ENCODE measurements at regions not wholly inside any gene's neighbourhood (a gene's known extent, or its start where the extent isn't known, plus 50 kb on each side); places are given as distances from the start of the nearest gene placed in this dataset.
"Not testable (repeated sequence)": the region's sequence is repeated elsewhere in the genome, so short reads cannot be mapped to it uniquely, and the experiment has no call there.

DNA sequence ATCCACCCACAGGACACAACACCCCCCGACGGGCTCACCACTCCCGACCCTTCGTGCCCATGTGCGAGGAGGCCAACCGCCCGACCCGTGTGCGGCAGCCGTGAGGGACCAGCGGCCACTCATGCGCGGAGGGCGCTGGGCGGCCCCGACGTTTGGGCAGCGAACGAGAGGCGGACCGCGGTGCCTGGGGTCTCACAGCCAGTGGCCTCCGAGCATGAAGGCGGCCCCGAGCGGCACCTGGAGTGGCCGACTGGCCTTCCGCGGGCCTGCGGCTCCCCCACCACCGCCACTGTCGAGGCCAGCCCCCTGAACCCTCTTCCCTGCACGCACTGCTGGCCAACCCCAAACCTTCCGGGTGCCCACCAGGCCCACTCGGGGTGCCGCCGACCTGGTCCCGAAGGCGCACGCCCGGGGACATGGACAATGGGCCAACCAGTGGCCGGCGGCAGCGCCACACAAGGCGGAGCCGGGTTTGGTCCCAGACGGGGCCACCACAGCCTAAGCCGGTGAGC, 4274.9 kb upstream of the OR11H1 start:
- no peaks in the 10 kb centered on the region for H3K4me1 Mint-ChIP-seq (ENCODE audit: low read depth)
- no peak overlapping the region for H3K27ac Mint-ChIP-seq
- no peak overlapping the region for H3K4me3 Mint-ChIP-seq
- no peaks in the 10 kb centered on the region for H3K36me3 Mint-ChIP-seq (ENCODE audit: low read depth)
- H3K27me3 Mint-ChIP-seq, result no peaks in the 10 kb centered on the region
- no peaks in the 10 kb centered on the region for H3K9me3 Mint-ChIP-seq

DNA sequence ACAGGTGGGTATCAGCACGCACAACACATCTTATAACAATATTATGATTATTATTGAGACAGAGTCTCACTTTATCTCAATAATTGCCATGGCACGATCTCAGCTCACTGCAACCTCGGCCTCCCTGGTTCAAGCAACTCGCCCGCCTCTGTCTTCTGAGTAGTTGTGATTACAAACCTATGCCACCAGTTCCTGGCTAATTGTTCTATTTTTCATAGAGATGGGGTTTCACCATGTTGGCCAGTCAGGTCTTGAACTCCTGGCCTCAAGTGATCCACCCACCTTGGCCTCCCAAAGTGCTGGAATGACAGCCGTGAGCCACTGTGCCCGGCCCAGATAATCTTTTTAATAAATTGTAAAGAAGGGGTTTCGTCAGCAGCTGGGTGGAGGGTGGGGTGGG, 4257.0 kb upstream of the OR11H1 start:
- H3K4me3 Mint-ChIP-seq; H3K4me1 Mint-ChIP-seq (ENCODE audit: low read depth); H3K27me3 Mint-ChIP-seq; H3K36me3 Mint-ChIP-seq (ENCODE audit: low read depth); H3K27ac Mint-ChIP-seq; H3K9me3 Mint-ChIP-seq: not testable (repeated sequence)

DNA sequence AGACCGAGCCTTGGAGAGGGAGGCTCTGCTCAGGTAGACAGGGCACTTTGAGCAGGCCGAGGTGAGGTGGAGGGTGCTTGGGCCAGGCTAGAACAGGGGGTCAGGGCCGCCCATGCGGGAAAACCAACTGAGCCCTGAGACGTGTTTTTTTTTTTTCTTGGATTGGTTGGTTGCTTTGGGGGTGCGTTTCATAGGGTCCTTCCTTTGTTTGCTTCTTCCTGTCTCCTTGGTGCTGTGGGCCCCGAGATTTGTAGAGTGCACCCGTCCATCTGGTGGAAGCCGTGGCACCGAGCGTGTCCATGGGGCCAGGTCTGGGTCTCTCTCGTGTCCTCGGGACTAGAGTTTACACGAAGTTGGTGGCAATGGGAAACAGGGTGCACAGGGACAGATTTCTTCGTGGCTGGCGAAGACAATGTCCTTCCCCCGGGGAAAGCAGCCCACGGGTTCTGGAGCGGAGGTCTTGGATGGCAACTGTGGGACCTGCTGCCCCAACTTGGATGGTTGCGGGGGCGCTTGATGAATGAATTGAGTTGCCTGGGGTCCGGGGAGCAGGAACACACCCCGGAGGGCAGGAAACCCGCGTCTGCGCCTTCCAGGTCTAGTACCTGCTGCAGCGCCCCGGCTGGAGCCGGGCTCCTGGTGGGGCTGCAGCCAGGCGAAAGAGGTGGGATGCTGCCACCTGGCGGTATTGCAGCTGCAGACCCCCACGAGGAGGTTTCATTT, 4242.7 kb upstream of the OR11H1 start:
- not testable (repeated sequence) for H3K4me3 Mint-ChIP-seq; H3K4me1 Mint-ChIP-seq (ENCODE audit: low read depth); H3K36me3 Mint-ChIP-seq (ENCODE audit: low read depth); H3K27ac Mint-ChIP-seq; H3K27me3 Mint-ChIP-seq
- H3K9me3 Mint-ChIP-seq, result peaks cover 17% of the 10 kb centered on the region

DNA sequence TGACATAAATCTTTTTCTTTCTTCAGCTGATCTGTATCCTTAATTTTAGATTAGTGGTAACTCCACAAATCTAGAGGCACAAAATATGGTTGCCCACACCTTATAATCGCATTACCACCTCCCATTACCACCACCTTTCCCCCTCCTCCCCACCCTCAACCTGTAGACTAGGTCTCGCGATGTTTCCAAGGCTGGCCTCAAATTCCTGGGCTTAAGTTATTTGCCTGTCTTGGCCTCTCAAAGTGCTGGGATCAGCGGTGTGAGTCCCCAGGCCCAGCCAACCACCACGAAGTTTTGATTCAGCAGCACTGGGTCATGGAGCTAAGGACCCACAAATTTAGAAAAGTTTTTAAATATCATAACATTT, 4242.2 kb upstream of the OR11H1 start:
- H3K9me3 Mint-ChIP-seq, result peaks cover 17% of the 10 kb centered on the region
- H3K27ac Mint-ChIP-seq; H3K4me1 Mint-ChIP-seq (ENCODE audit: low read depth); H3K4me3 Mint-ChIP-seq; H3K36me3 Mint-ChIP-seq (ENCODE audit: low read depth); H3K27me3 Mint-ChIP-seq: not testable (repeated sequence)

DNA sequence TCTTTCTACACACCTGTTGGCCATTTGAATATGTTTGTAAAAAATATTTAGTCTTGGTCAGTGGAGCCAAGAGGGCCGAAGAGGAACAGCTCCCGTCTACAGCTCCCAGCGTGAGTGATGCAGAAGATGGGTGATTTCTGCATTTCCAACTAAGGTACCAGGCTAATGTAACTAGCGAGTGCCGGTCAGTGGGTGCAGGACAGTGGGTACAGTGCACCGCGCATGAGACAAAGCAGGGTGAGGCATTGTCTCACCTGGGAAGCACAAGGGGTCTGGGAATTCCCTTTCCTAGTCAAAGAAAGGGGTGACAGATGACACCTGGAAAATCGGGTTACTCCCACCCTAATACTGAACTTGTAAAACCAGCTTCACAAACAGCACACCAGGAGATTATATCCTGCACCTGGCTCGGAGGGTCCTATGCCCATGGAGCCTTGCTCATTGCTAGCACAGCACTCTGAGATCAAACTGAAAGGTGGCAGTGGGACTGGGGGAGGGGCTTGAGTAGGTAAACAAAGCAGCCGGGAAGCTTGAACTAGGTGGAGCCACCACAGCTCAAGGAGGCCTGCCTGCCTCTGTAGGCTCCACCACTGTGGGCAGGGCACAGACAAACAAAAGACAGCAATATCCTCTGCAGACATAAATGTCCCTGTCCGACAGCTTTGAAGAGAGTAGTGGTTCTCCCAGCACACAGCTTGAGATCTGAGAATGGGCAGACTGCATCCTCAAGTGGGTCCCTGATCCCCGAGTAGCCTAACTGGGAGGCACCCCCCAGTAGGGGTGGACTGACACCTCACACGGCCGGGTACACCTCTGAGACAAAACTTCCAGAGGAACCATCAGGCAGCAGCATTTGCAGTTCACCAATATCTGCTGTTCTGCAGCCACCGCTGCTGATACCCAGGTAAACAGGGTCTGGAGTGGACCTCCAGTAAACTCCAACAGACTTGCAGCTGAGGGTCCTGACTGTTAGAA, 4239.5 kb upstream of the OR11H1 start:
- H3K9me3 Mint-ChIP-seq, result peaks cover 28% of the 10 kb centered on the region
- H3K27ac Mint-ChIP-seq; H3K4me3 Mint-ChIP-seq; H3K36me3 Mint-ChIP-seq (ENCODE audit: low read depth); H3K4me1 Mint-ChIP-seq (ENCODE audit: low read depth); H3K27me3 Mint-ChIP-seq: not testable (repeated sequence)

DNA sequence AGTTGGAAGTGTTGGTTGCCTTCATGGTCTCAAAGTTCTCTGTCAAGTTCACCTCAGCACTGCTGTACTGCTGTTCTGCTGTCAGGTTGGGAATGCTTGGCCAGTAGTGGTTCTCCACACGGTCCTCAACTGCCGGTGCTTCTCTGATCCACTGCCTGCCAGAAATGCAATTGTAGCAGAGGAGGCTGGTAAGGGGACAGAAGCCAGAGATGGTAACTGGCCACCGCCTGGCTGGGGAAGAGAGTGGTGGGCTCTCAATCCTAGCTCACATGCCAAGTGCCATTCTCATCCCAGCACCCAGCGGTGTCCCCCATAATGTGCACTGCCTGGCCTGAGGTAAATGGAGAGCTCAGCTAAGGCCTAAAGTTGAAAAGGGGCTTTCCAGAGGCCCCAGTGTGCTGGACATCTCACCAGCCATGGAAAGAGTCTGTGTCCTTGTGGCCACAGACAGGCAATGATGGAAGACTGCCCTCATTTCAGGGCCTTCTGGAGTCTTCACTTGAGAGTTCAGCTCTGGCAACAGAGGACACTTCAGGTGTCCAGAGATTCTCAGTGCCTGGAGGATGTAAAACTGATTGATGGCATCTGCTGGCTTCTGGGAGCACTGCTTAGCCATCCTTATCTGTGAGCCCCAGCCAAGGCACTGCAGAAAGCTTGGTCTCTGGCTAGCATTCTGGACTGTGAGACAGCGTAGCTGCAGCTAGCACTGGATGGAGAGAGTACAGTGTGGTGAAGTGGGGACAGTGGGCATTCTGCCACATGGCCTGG, 4229.7 kb upstream of the OR11H1 start:
- not testable (repeated sequence) for H3K27ac Mint-ChIP-seq, H3K27me3 Mint-ChIP-seq
- peaks cover 30% of the 10 kb centered on the region for H3K9me3 Mint-ChIP-seq

DNA sequence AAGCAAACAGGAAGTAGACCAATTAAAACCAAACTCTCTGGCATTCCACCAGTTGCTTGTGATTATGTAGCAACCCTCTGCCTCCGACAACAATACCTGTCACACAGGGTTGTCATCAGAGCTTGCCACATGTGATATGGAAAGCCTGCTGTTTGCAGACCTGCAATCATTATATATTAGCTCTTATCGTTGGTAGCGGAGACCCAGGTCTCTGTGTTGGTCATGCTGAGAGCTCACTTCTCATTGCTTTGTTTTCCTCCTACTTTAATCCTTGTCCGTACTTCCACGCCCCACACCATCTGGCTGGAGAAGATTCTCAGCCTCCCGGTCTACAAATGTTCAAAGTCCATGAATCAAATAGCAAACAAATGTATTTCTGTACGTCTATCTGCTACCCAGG, 4225.6 kb upstream of the OR11H1 start:
- H3K36me3 Mint-ChIP-seq (ENCODE audit: low read depth); H3K4me3 Mint-ChIP-seq: not testable (repeated sequence)
- peaks cover 52% of the 10 kb centered on the region for H3K9me3 Mint-ChIP-seq

More for the DNA sequence above, 4229.7 kb upstream of the OR11H1 start:
- H3K4me3 Mint-ChIP-seq; H3K4me1 Mint-ChIP-seq (ENCODE audit: low read depth); H3K36me3 Mint-ChIP-seq (ENCODE audit: low read depth): not testable (repeated sequence)

DNA sequence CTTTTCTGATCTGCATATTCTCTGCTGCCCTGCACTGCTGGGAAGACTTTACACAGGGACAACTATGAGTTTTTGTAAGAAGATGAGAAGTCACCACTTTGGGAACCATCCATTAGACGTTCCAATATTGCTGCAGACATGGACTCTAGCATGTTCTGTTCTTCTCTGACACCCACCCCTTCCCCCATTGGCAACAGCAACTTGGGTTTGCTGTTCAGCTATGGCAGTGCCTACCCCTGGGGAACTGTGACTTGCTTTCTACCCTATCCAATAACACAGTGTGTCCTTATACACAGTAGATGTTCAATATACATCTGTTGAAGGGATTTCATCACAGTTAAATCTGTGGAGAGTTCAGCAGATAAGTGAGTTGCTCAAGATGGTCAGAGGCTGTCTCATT, 4225.1 kb upstream of the OR11H1 start:
- not testable (repeated sequence) for H3K4me3 Mint-ChIP-seq; H3K27ac Mint-ChIP-seq; H3K27me3 Mint-ChIP-seq; H3K4me1 Mint-ChIP-seq (ENCODE audit: low read depth); H3K36me3 Mint-ChIP-seq (ENCODE audit: low read depth)
- peaks cover 54% of the 10 kb centered on the region for H3K9me3 Mint-ChIP-seq

More for the DNA sequence above, 4225.6 kb upstream of the OR11H1 start:
- H3K27ac Mint-ChIP-seq; H3K4me1 Mint-ChIP-seq (ENCODE audit: low read depth); H3K27me3 Mint-ChIP-seq: not testable (repeated sequence)

DNA sequence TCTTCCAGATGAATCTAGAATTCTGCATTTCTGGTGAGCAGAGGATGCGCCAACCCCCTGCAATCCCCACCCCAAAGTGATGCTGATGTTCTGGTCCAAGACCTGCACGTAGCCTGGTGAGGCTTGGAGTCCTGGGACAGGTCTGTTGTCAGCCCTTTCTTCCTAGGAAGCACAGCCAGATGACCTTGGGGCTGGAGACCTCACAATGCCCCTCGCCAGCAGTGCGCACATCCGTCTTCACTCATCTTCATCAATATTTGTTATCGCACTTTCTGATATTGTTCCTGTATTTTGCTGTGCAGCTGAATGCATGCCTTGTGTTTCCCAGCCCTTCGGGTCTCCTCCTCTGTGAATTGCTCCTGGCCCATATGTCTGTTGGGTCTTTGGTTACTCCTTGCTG, 4222.8 kb upstream of the OR11H1 start:
- not testable (repeated sequence) for H3K27me3 Mint-ChIP-seq; H3K27ac Mint-ChIP-seq; H3K36me3 Mint-ChIP-seq (ENCODE audit: low read depth); H3K4me3 Mint-ChIP-seq; H3K4me1 Mint-ChIP-seq (ENCODE audit: low read depth)
- H3K9me3 Mint-ChIP-seq, result peaks cover 46% of the 10 kb centered on the region

DNA sequence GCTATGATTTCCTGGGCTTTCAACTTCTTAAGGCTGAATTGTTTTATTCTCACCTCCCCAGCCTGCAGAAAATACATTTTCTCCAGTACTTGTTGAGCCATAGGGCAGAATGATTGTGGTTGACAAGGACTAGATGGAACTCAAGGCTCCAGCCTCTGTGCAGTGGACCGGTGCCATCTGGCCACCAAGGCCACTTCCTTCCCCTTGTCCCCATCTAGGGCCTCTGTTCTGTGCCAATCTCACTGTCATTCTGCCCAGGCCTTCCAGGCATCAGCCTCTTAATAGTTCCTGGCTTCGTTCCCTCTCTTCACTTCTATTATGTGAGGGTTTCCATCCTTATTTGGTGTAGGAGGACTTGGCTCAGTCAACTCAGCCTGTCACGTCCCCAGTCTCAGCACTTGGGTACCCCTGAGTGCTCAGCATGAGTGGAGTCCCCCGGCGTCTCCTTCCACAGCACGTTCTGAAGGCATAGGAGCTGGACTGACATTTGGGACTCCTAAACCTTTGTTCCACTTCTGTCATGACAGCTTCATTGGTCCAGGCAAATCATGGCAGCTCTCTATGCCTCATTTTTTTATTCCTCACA, 4221.0 kb upstream of the OR11H1 start:
- not testable (repeated sequence) for H3K4me3 Mint-ChIP-seq; H3K27ac Mint-ChIP-seq; H3K27me3 Mint-ChIP-seq; H3K4me1 Mint-ChIP-seq (ENCODE audit: low read depth); H3K36me3 Mint-ChIP-seq (ENCODE audit: low read depth)
- H3K9me3 Mint-ChIP-seq, result peaks cover 51% of the 10 kb centered on the region

DNA sequence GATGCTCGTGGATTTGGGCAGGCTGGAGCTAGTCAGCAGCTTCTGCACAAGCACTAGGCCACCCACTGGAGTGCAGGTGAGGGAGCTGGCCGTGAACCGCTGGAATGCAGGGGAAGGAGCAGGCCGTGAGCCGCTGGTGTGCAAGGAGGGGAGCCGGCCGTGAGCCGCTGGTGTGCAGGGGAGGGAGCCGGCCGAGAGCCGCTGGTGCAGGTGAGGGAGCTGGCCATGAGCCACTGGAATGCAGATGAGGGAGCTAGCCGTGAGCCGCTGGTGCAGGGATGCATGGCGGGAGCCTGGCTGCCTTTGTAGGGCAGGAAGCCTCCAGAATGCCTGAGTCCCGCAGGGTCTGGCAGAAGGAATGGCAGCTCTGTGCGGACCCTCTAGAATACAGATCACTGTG, 4220.0 kb upstream of the OR11H1 start:
- H3K27me3 Mint-ChIP-seq, result no peaks in the 10 kb centered on the region
- H3K4me1 Mint-ChIP-seq (ENCODE audit: low read depth), result no peaks in the 10 kb centered on the region
- H3K27ac Mint-ChIP-seq, result no peak overlapping the region
- H3K36me3 Mint-ChIP-seq (ENCODE audit: low read depth), result no peaks in the 10 kb centered on the region
- peaks cover 49% of the 10 kb centered on the region for H3K9me3 Mint-ChIP-seq
- H3K4me3 Mint-ChIP-seq, result no peak overlapping the region

DNA sequence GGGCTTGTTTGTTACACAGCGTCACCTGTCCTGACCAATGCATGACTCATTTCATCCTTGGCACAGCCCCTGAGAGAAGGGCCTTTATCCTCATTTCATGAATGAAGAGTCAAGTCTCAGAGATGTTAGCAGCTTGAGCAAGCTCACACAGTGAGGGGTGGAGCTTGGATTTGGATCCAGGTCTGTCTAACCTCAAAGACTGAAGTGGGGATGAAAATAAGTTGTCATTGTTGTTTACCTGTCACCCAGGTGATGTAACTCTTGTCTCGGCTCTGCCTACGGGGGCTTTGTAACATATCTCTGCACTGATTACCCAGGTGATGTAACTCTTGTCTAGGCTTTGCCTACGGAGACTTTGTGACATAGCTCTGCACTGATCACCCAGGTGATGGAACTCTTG, 4218.2 kb upstream of the OR11H1 start:
- not testable (repeated sequence) for H3K27me3 Mint-ChIP-seq; H3K4me1 Mint-ChIP-seq (ENCODE audit: low read depth); H3K27ac Mint-ChIP-seq

DNA sequence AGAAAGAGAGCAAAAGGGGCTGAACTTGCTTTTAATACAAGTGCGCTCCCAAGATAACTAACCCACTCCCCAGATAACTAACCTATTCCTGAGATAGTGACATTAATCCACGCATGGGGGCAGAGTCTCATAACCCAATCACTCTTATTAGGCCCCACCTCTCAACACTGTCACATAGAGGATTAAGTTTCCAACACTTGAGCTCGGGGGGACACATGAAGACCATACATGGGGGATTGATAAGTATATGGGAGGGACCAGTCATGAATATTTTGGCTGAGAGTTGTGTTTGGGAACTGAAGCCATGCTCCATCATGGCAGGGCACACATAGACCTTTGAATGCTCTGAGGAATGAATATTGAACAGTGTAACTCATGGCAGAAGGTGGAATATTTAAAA, 4217.3 kb upstream of the OR11H1 start:
- not testable (repeated sequence) for H3K4me1 Mint-ChIP-seq (ENCODE audit: low read depth); H3K36me3 Mint-ChIP-seq (ENCODE audit: low read depth); H3K4me3 Mint-ChIP-seq; H3K27me3 Mint-ChIP-seq; H3K27ac Mint-ChIP-seq
- H3K9me3 Mint-ChIP-seq, result peaks cover 48% of the 10 kb centered on the region

More for the DNA sequence above, 4218.2 kb upstream of the OR11H1 start:
- not testable (repeated sequence) for H3K4me3 Mint-ChIP-seq; H3K36me3 Mint-ChIP-seq (ENCODE audit: low read depth)
- peaks cover 48% of the 10 kb centered on the region for H3K9me3 Mint-ChIP-seq

DNA sequence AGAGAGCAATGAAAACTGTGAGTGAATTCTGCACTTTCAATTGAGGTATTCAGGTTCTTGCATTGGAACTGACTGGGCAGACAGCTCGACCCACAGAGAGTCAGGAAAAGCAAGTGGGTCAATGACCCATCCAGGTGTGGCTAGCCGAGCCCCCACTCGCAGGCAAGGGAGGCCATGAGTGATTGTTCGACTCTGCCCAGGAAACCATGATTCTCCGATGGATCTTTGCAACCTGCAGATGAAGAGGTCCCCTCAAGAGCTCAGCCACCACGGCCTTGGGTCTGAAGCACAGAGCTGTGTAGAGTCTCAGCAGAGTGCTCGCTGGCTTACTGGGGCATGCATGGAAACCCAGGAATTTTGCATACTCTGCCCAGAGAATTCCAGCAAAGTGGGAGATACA, 4215.4 kb upstream of the OR11H1 start:
- not testable (repeated sequence) for H3K4me3 Mint-ChIP-seq; H3K27me3 Mint-ChIP-seq; H3K4me1 Mint-ChIP-seq (ENCODE audit: low read depth); H3K36me3 Mint-ChIP-seq (ENCODE audit: low read depth); H3K27ac Mint-ChIP-seq
- peaks cover 34% of the 10 kb centered on the region for H3K9me3 Mint-ChIP-seq
